Psoas muscle (tissue), 7 donors: ENCODE measurements at regions not wholly inside any gene's neighbourhood (a gene's known extent, or its start where the extent isn't known, plus 50 kb on each side); places are given as distances from the start of the nearest gene placed in this dataset.

ENCODE experiments used
- ATAC-seq, 4 donors: fragments of 200-7000 bp; cut with Tn5 transposase; one replicate each; pipeline ENCODE4 v1.9.1; 2020; ENCODE audit warnings: moderate library complexity in 3 of 4, mild to moderate bottlenecking in 2 of 4
- DNase-seq, 2 donors: peaks; one replicate each; pipeline ENCODE4 v3.0.0-alpha.2; 2020
- H3K27ac ChIP-seq: fragments of 200-600 bp; one replicate; pipeline ENCODE4 v1.8.0; 2022
- H3K27me3 ChIP-seq, 3 donors: fragments of 200-600 bp in 1 of 3; one replicate each; pipeline versions ENCODE4 v1.6.1 to v1.8.0; 2013 to 2022; ENCODE audit warnings: low read length in 2 of 3, mild to moderate bottlenecking in 2 of 3, moderate library complexity in 1 of 3; ENCODE audit not compliant: insufficient read depth in 3 of 3
- H3K36me3 ChIP-seq, 2 donors: fragments of 200-600 bp in 1 of 2; one replicate each; pipeline versions ENCODE4 v1.6.1 to v1.8.0; 2013 to 2022; ENCODE audit warnings: low read depth in 1 of 2, mild to moderate bottlenecking in 1 of 2, moderate library complexity in 1 of 2; ENCODE audit not compliant: insufficient read depth in 1 of 2
- H3K4me1 ChIP-seq: fragments of 200-600 bp; one replicate; pipeline ENCODE4 v1.8.0; 2022
- H3K4me3 ChIP-seq: fragments of 200-600 bp; one replicate; pipeline ENCODE4 v1.8.0; 2022; ENCODE audit warnings: mild to moderate bottlenecking
- H3K9me3 ChIP-seq: fragments of 200-600 bp; one replicate; pipeline ENCODE4 v1.8.0; 2022
- WGBS, 3 donors: extraction: QIAGEN DNeasy Blood & Tissue Kit; methylation state at CpG; one replicate each; pipeline versions ENCODE4 v1.1.6 to v1.1.7; 2013; 5-methylcytosine and 5-hydroxymethylcytosine counted together
- intact Hi-C, 2 donors: fragments of 100-400 bp; cut with DNase I; formaldehyde crosslinking; loops; one replicate each; pipeline versions ENCODE4 v1.11.0 to v1.14.2; 2022
- TF ChIP-seq, protein P1 (sequence below): fragments of 200-600 bp; IDR thresholded peaks from one replicate; pipeline ENCODE4 v1.8.0; 2022; ENCODE audit warnings: antibody characterized with exemption
- donor health status: healthy with polysubstance abuse.
- donor health status: DM: no; HTN: no; CAD: no; lungs with moderate emphysema.
- donor health status: Bipolar disorder and iron deficiency.
- donor health status: healthy.
- donor health status: DM: yes; HTN: yes; CAD: no.
- donor health status: DM: no; HTN: no; CAD: no.
- donor health status: DM: yes; HTN: yes; CAD: no.

- Histone ChIP-seq H3K4me1 (no peaks in the 10 kb centered on the region), H3K27me3 (no peaks in the 10 kb centered on the region), H3K36me3 (no peaks in the 10 kb centered on the region), H3K9me3 (no peaks in the 10 kb centered on the region), H3K27ac (no peak overlapping the region), H3K4me3 (no peak overlapping the region)
- 58 to 73% (median 65%) methylated on average over 5 of the region's 5 CpGs for WGBS, 3 donors
- intact Hi-C loops: no loop called here
- DNase-seq: no peak
- TF ChIP-seq, protein P1, sequence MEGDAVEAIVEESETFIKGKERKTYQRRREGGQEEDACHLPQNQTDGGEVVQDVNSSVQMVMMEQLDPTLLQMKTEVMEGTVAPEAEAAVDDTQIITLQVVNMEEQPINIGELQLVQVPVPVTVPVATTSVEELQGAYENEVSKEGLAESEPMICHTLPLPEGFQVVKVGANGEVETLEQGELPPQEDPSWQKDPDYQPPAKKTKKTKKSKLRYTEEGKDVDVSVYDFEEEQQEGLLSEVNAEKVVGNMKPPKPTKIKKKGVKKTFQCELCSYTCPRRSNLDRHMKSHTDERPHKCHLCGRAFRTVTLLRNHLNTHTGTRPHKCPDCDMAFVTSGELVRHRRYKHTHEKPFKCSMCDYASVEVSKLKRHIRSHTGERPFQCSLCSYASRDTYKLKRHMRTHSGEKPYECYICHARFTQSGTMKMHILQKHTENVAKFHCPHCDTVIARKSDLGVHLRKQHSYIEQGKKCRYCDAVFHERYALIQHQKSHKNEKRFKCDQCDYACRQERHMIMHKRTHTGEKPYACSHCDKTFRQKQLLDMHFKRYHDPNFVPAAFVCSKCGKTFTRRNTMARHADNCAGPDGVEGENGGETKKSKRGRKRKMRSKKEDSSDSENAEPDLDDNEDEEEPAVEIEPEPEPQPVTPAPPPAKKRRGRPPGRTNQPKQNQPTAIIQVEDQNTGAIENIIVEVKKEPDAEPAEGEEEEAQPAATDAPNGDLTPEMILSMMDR: no peak
- no peak for ATAC-seq
These were observed 140.1 kb upstream of the TMEM108 start for GRCh38 chr3:132898141-132898540.

- no peaks in the 10 kb centered on the region for H3K9me3 ChIP-seq
- TF ChIP-seq, protein P1: no peak
- DNase-seq: no peak
- intact Hi-C loops: no loop called here
- H3K27ac ChIP-seq: no peak overlapping the region
- no peaks in the 10 kb centered on the region for H3K27me3 ChIP-seq
- 86 to 92% (median 88%) methylated on average over 3 of the region's 3 CpGs for WGBS, 3 donors
- ATAC-seq: no peak
- H3K36me3 ChIP-seq: no peaks in the 10 kb centered on the region
- no peak overlapping the region for H3K4me3 ChIP-seq
- no peaks in the 10 kb centered on the region for H3K4me1 ChIP-seq
These were observed 145.2 kb upstream of the TMEM108 start for GRCh38 chr3:132892956-132893355.

DNA sequence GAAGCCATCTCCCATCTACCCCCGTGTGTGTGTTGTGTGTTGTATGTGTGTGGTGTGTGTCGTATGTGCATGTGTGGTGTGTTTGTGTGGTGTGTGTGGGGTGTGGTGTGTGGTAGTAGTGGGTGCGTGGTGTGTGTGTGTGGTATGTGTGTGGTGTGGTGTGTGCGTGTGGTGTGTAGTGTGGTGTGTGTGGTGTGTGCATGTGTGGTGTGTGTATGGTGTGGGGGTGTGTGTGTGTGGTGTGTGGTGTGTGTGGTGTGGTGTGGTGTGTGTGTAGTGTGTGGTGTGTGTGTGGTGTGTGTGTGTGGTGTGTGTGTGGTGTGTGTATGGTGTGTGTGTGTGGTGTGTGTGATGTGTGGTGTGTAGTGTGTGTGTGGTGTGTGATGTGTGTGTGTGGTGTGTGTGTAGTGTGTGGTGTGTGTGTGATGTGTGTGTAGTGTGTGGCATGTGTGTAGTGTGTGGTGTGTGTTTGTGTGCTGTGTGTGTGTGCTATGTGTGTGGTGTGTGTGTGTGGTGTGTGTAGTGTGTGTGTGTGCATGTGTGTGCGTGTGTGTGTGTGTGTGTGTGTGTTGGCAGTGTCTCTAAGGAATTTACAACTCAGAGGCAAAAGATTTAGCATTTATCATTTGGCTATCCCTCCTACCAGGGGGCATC is 156.3 kb upstream of the TMEM108 start:
- DNase-seq (no peak), ATAC-seq (no peak)
- Histone ChIP-seq H3K4me3 (no peak overlapping the region), H3K27ac (no peak overlapping the region), H3K9me3 (no peaks in the 10 kb centered on the region), H3K36me3 (no peaks in the 10 kb centered on the region), H3K4me1 (no peaks in the 10 kb centered on the region), H3K27me3 (no peaks in the 10 kb centered on the region)
- TF ChIP-seq, protein P1: no peak
- WGBS, 3 donors: 52 to 75% (median 69%) methylated on average over 5 of the region's 5 CpGs
- intact Hi-C loops: no loop called here

GRCh38 chr3:132880986-132881385 is 157.2 kb upstream of the TMEM108 start:
- intact Hi-C loops: no loop called here
- ATAC-seq: no peak
- 77 to 93% (median 86%) methylated on average over 1 of the region's 1 CpG for WGBS, 3 donors

More at GRCh38 chr3:132880986-132881385, 157.2 kb upstream of the TMEM108 start:
- Histone ChIP-seq H3K4me3 (no peak overlapping the region), H3K27ac (no peak overlapping the region), H3K4me1 (no peaks in the 10 kb centered on the region), H3K9me3 (no peaks in the 10 kb centered on the region), H3K27me3 (no peaks in the 10 kb centered on the region), H3K36me3 (no peaks in the 10 kb centered on the region)
- no peak for DNase-seq
- TF ChIP-seq, protein P1: no peak
